BE2C (cell line): ENCODE measurements at regions not wholly inside any gene's neighbourhood (a gene's known extent, or its start where the extent isn't known, plus 50 kb on each side); places are given as distances from the start of the nearest gene placed in this dataset.

Experiments used
- DNase-seq: peaks from one replicate; pipeline ENCODE4 v3.0.0-alpha.2; 2020
- H3K27me3 ChIP-seq: fragments of 250-450 bp; sonication (Bioruptor Pico); 2 replicates; pipeline ENCODE4 v1.5.1; 2020; ENCODE audit warnings: mild to moderate bottlenecking
- H3K36me3 ChIP-seq: fragments of 250-450 bp; sonication (Bioruptor Pico); 2 replicates; pipeline ENCODE4 v1.5.1; 2020; ENCODE audit warnings: mild to moderate bottlenecking
- H3K4me1 ChIP-seq: fragments of 250-450 bp; sonication (Bioruptor Pico); 2 replicates; pipeline ENCODE4 v1.5.1; 2020
- H3K4me3 ChIP-seq: 2 replicates; pipeline ENCODE4 v1.5.1; 2011; ENCODE audit warnings: low read depth, low read length
- H3K9me3 ChIP-seq: fragments of 250-450 bp; sonication (Bioruptor Pico); 2 replicates; pipeline ENCODE4 v1.5.1; 2020
- CTCF ChIP-seq: IDR thresholded peaks from 2 replicates; pipeline ENCODE4 v1.5.1; 2012; ENCODE audit warnings: mild to moderate bottlenecking, low read depth, low read length

- peak; percentile 30 for DNase-seq
- no peaks in the 10 kb centered on the region for H3K36me3 ChIP-seq
- no peaks in the 10 kb centered on the region for H3K4me1 ChIP-seq
- TF ChIP-seq CTCF: no peak
- no peaks in the 10 kb centered on the region for H3K9me3 ChIP-seq
- no peak overlapping the region for H3K4me3 ChIP-seq
- H3K27me3 ChIP-seq: no peaks in the 10 kb centered on the region
These were observed 78.0 kb upstream of the MAD2L1 start for GRCh38 chr4:120144634-120145033.

- TF ChIP-seq CTCF: no peak
These were observed 77.4 kb upstream of the MAD2L1 start for GRCh38 chr4:120144041-120144440.

GRCh38 chr4:120139392-120139791 lies 72.7 kb upstream of the MAD2L1 start:
- no peak for DNase-seq
- no peak for TF ChIP-seq CTCF
- Histone ChIP-seq H3K27me3 (no peaks in the 10 kb centered on the region), H3K4me3 (no peak overlapping the region), H3K36me3 (no peaks in the 10 kb centered on the region), H3K4me1 (no peaks in the 10 kb centered on the region), H3K9me3 (no peaks in the 10 kb centered on the region)

More at GRCh38 chr4:120144041-120144440, 77.4 kb upstream of the MAD2L1 start:
- Histone ChIP-seq H3K9me3 (no peaks in the 10 kb centered on the region), H3K4me1 (no peaks in the 10 kb centered on the region), H3K36me3 (no peaks in the 10 kb centered on the region), H3K27me3 (no peaks in the 10 kb centered on the region), H3K4me3 (no peak overlapping the region)
- DNase-seq: no peak

GRCh38 chr4:120132935-120133334 lies 66.3 kb upstream of the MAD2L1 start:
- no peak for DNase-seq
- Histone ChIP-seq H3K27me3 (no peaks in the 10 kb centered on the region), H3K9me3 (no peaks in the 10 kb centered on the region), H3K4me3 (no peak overlapping the region), H3K4me1 (no peaks in the 10 kb centered on the region), H3K36me3 (no peaks in the 10 kb centered on the region)
- no peak for TF ChIP-seq CTCF

GRCh38 chr4:120130786-120131185 lies 64.1 kb upstream of the MAD2L1 start:
- H3K4me3 ChIP-seq: no peak overlapping the region
- no peaks in the 10 kb centered on the region for H3K36me3 ChIP-seq
- TF ChIP-seq CTCF: no peak
- no peaks in the 10 kb centered on the region for H3K4me1 ChIP-seq
- H3K9me3 ChIP-seq: no peaks in the 10 kb centered on the region
- H3K27me3 ChIP-seq: no peaks in the 10 kb centered on the region
- no peak for DNase-seq
